Neural crest cell (in vitro differentiated cells): ENCODE measurements at regions not wholly inside any gene's neighbourhood (a gene's known extent, or its start where the extent isn't known, plus 50 kb on each side); places are given as distances from the start of the nearest gene placed in this dataset.

Experiments
- DNase-seq: peaks from one replicate; pipeline ENCODE4 v3.0.0; 2021; ENCODE audit warnings: low read depth, mixed read lengths, low spot score
- H3K27ac Mint-ChIP-seq: one replicate; pipeline ENCODE4 v1.8.0; 2021; ENCODE audit warnings: mild to moderate bottlenecking, mixed read lengths; ENCODE audit not compliant: unreplicated experiment
- H3K27me3 Mint-ChIP-seq: 2 replicates; pipeline ENCODE4 v1.8.0; 2021; ENCODE audit warnings: low read depth, mild to moderate bottlenecking, mixed read lengths
- H3K36me3 Mint-ChIP-seq: 2 replicates; pipeline ENCODE4 v1.8.0; 2021; ENCODE audit warnings: low read depth, mild to moderate bottlenecking, mixed read lengths
- H3K4me1 Mint-ChIP-seq: 2 replicates; pipeline ENCODE4 v1.8.0; 2021; ENCODE audit warnings: mixed read lengths
- H3K4me3 Mint-ChIP-seq: one replicate; pipeline ENCODE4 v1.8.0; 2021; ENCODE audit warnings: mild to moderate bottlenecking, mixed read lengths
- H3K9me3 Mint-ChIP-seq: 2 replicates; pipeline ENCODE4 v1.8.0; 2021; ENCODE audit warnings: mixed read lengths
- CTCF ChIP-seq: fragments of 200-600 bp; sonication (generic); conservative IDR thresholded peaks from 2 replicates; pipeline ENCODE4 v1.5.0; 2021; ENCODE audit warnings: antibody characterized with exemption, mild to moderate bottlenecking

- TF ChIP-seq CTCF: no peak
- Mint-ChIP-seq H3K9me3 (no peaks in the 10 kb centered on the region), H3K36me3 (no peaks in the 10 kb centered on the region), H3K27ac (peak overlapping the region; percentile 80), H3K4me3 (no peak overlapping the region), H3K27me3 (no peaks in the 10 kb centered on the region), H3K4me1 (peaks cover 76% of the 10 kb centered on the region)
- no peak for DNase-seq
Observed at GRCh38 chr10:78966182-78966787, 102.5 kb upstream of the ZMIZ1 start.

- Mint-ChIP-seq H3K4me1 (peaks cover 75% of the 10 kb centered on the region), H3K27me3 (no peaks in the 10 kb centered on the region), H3K36me3 (no peaks in the 10 kb centered on the region), H3K27ac (peak overlapping the region; percentile 39), H3K4me3 (peak overlapping the region; percentile 9), H3K9me3 (no peaks in the 10 kb centered on the region)
- DNase-seq: no peak
- no peak for TF ChIP-seq CTCF
Observed at GRCh38 chr10:78966844-78967488, 101.8 kb upstream of the ZMIZ1 start.

GRCh38 chr10:78968300-78968942, 100.3 kb upstream of the ZMIZ1 start:
- H3K4me1 Mint-ChIP-seq: peaks cover 76% of the 10 kb centered on the region
- H3K27me3 Mint-ChIP-seq: no peaks in the 10 kb centered on the region
- DNase-seq: no peak
- no peak overlapping the region for H3K27ac Mint-ChIP-seq
- no peaks in the 10 kb centered on the region for H3K9me3 Mint-ChIP-seq
- no peak for TF ChIP-seq CTCF
- H3K36me3 Mint-ChIP-seq: no peaks in the 10 kb centered on the region
- H3K4me3 Mint-ChIP-seq: no peak overlapping the region

- peak overlapping the region; percentile 81 for H3K27ac Mint-ChIP-seq
- no peaks in the 10 kb centered on the region for H3K27me3 Mint-ChIP-seq
- no peak for DNase-seq
- peaks cover 74% of the 10 kb centered on the region for H3K4me1 Mint-ChIP-seq
- H3K36me3 Mint-ChIP-seq: no peaks in the 10 kb centered on the region
- no peaks in the 10 kb centered on the region for H3K9me3 Mint-ChIP-seq
- no peak for TF ChIP-seq CTCF
- peak overlapping the region; percentile 18 for H3K4me3 Mint-ChIP-seq
Observed at GRCh38 chr10:78968943-78969342, 99.8 kb upstream of the ZMIZ1 start.

- H3K27me3 Mint-ChIP-seq: no peaks in the 10 kb centered on the region
- H3K36me3 Mint-ChIP-seq: no peaks in the 10 kb centered on the region
- no peak for TF ChIP-seq CTCF
- H3K9me3 Mint-ChIP-seq: no peaks in the 10 kb centered on the region
- peak overlapping the region; percentile 69 for H3K27ac Mint-ChIP-seq
- H3K4me1 Mint-ChIP-seq: peaks cover 74% of the 10 kb centered on the region
- DNase-seq: peak; percentile 24
- H3K4me3 Mint-ChIP-seq: peak overlapping the region; percentile 18
Observed at GRCh38 chr10:78969719-78970118, 99.0 kb upstream of the ZMIZ1 start.
